Fibroblast of the aortic adventitia (primary cell): ENCODE measurements at regions not wholly inside any gene's neighbourhood (a gene's known extent, or its start where the extent isn't known, plus 50 kb on each side); places are given as distances from the start of the nearest gene placed in this dataset.

Experiments used
- DNase-seq: peaks from one replicate; pipeline ENCODE4 v3.0.0-alpha.2; 2010; ENCODE audit warnings: low read depth
- H3K4me3 ChIP-seq: 2 replicates; pipeline ENCODE4 v1.5.1; 2011; ENCODE audit warnings: low read depth, mild to moderate bottlenecking, control low read depth, low read length, moderate library complexity
- CTCF ChIP-seq: IDR thresholded peaks from 2 replicates; pipeline ENCODE4 v1.5.1; 2011; ENCODE audit warnings: mild to moderate bottlenecking, low read length, control low read depth, inconsistent platforms; ENCODE audit not compliant: insufficient read depth

GRCh38 chr3:72463083-72463482 is 385.2 kb downstream of the SHQ1 start:
- DNase-seq = no peak
- H3K4me3 ChIP-seq = no peak overlapping the region
- TF ChIP-seq CTCF = no peak

- no peak for DNase-seq
- H3K4me3 ChIP-seq = no peak overlapping the region
- TF ChIP-seq CTCF = no peak
Measured at GRCh38 chr3:72462595-72463011, 385.6 kb downstream of the SHQ1 start.

- no peak overlapping the region for H3K4me3 ChIP-seq
- no peak for DNase-seq
- TF ChIP-seq CTCF = no peak
Measured at GRCh38 chr3:72461787-72462186, 386.5 kb downstream of the SHQ1 start.

GRCh38 chr3:72460205-72461174 is 387.8 kb downstream of the SHQ1 start:
- no peak for DNase-seq
- no peak for TF ChIP-seq CTCF
- H3K4me3 ChIP-seq = no peak overlapping the region

- no peak for TF ChIP-seq CTCF
- no peak overlapping the region for H3K4me3 ChIP-seq
- no peak for DNase-seq
Measured at GRCh38 chr3:72459588-72459987, 388.7 kb downstream of the SHQ1 start.

GRCh38 chr3:72458375-72458774 is 389.9 kb downstream of the SHQ1 start:
- TF ChIP-seq CTCF = no peak
- H3K4me3 ChIP-seq = no peak overlapping the region
- DNase-seq = no peak
